ENCODE measurements at regions not wholly inside any gene's neighbourhood (a gene's known extent, or its start where the extent isn't known, plus 50 kb on each side); places are given as distances from the start of the nearest gene placed in this dataset.

- Histone ChIP-seq H3K9ac (ENCODE audit: low read length) (no peak overlapping the region), H3K4me3 (ENCODE audit: low read length) (no peak overlapping the region), H3K36me3 (ENCODE audit: control insufficient read depth, insufficient read depth, low read length) (no peaks in the 10 kb centered on the region), H3K4me1 (ENCODE audit: control insufficient read depth, insufficient read depth, low read length) (no peaks in the 10 kb centered on the region), H3K27me3 (ENCODE audit: control insufficient read depth, insufficient read depth, low read length) (no peaks in the 10 kb centered on the region), H3K27ac (ENCODE audit: low read depth, low read length) (no peak overlapping the region)
These were observed 239.9 kb upstream of the ZNF32 start for GRCh38 chr10:43888586-43888985.

GRCh38 chr10:43885842-43886241, 237.2 kb upstream of the ZNF32 start:
- Histone ChIP-seq H3K9ac (ENCODE audit: low read length) (no peak overlapping the region), H3K27ac (ENCODE audit: low read depth, low read length) (no peak overlapping the region), H3K36me3 (ENCODE audit: control insufficient read depth, insufficient read depth, low read length) (no peaks in the 10 kb centered on the region), H3K27me3 (ENCODE audit: control insufficient read depth, insufficient read depth, low read length) (no peaks in the 10 kb centered on the region), H3K4me1 (ENCODE audit: control insufficient read depth, insufficient read depth, low read length) (no peaks in the 10 kb centered on the region), H3K4me3 (ENCODE audit: low read length) (no peak overlapping the region)

GRCh38 chr10:43885252-43885651, 236.6 kb upstream of the ZNF32 start:
- H3K4me1 ChIP-seq (ENCODE audit: control insufficient read depth, insufficient read depth, low read length): no peaks in the 10 kb centered on the region
- no peaks in the 10 kb centered on the region for H3K27me3 ChIP-seq (ENCODE audit: control insufficient read depth, insufficient read depth, low read length)
- H3K9ac ChIP-seq (ENCODE audit: low read length): no peak overlapping the region
- no peaks in the 10 kb centered on the region for H3K36me3 ChIP-seq (ENCODE audit: control insufficient read depth, insufficient read depth, low read length)
- no peak overlapping the region for H3K27ac ChIP-seq (ENCODE audit: low read depth, low read length)
- no peak overlapping the region for H3K4me3 ChIP-seq (ENCODE audit: low read length)

- no peak overlapping the region for H3K4me3 ChIP-seq (ENCODE audit: low read length)
- H3K36me3 ChIP-seq (ENCODE audit: control insufficient read depth, insufficient read depth, low read length): no peaks in the 10 kb centered on the region
- H3K4me1 ChIP-seq (ENCODE audit: control insufficient read depth, insufficient read depth, low read length): no peaks in the 10 kb centered on the region
- H3K9ac ChIP-seq (ENCODE audit: low read length): no peak overlapping the region
- H3K27ac ChIP-seq (ENCODE audit: low read depth, low read length): no peak overlapping the region
- H3K27me3 ChIP-seq (ENCODE audit: control insufficient read depth, insufficient read depth, low read length): no peaks in the 10 kb centered on the region
These were observed 235.9 kb upstream of the ZNF32 start for GRCh38 chr10:43884501-43885105.

- Histone ChIP-seq H3K27me3 (ENCODE audit: control insufficient read depth, insufficient read depth, low read length) (no peaks in the 10 kb centered on the region), H3K9ac (ENCODE audit: low read length) (no peak overlapping the region), H3K4me3 (ENCODE audit: low read length) (no peak overlapping the region), H3K4me1 (ENCODE audit: control insufficient read depth, insufficient read depth, low read length) (no peaks in the 10 kb centered on the region), H3K36me3 (ENCODE audit: control insufficient read depth, insufficient read depth, low read length) (no peaks in the 10 kb centered on the region), H3K27ac (ENCODE audit: low read depth, low read length) (no peak overlapping the region)
These were observed 234.0 kb upstream of the ZNF32 start for GRCh38 chr10:43882711-43883110.

GRCh38 chr10:43881657-43882056, 233.0 kb upstream of the ZNF32 start:
- H3K9ac ChIP-seq (ENCODE audit: low read length): no peak overlapping the region
- no peaks in the 10 kb centered on the region for H3K4me1 ChIP-seq (ENCODE audit: control insufficient read depth, insufficient read depth, low read length)
- no peak overlapping the region for H3K27ac ChIP-seq (ENCODE audit: low read depth, low read length)
- no peaks in the 10 kb centered on the region for H3K36me3 ChIP-seq (ENCODE audit: control insufficient read depth, insufficient read depth, low read length)
- H3K4me3 ChIP-seq (ENCODE audit: low read length): no peak overlapping the region
- H3K27me3 ChIP-seq (ENCODE audit: control insufficient read depth, insufficient read depth, low read length): no peaks in the 10 kb centered on the region

GRCh38 chr10:43880160-43880559, 231.5 kb upstream of the ZNF32 start:
- H3K4me1 ChIP-seq (ENCODE audit: control insufficient read depth, insufficient read depth, low read length): no peaks in the 10 kb centered on the region
- H3K27ac ChIP-seq (ENCODE audit: low read depth, low read length): no peak overlapping the region

GRCh38 chr10:43879742-43880141, 231.1 kb upstream of the ZNF32 start:
- Histone ChIP-seq H3K4me3 (ENCODE audit: low read length) (no peak overlapping the region), H3K27me3 (ENCODE audit: control insufficient read depth, insufficient read depth, low read length) (no peaks in the 10 kb centered on the region), H3K27ac (ENCODE audit: low read depth, low read length) (no peak overlapping the region)

More at GRCh38 chr10:43880160-43880559, 231.5 kb upstream of the ZNF32 start:
- no peaks in the 10 kb centered on the region for H3K36me3 ChIP-seq (ENCODE audit: control insufficient read depth, insufficient read depth, low read length)
- H3K27me3 ChIP-seq (ENCODE audit: control insufficient read depth, insufficient read depth, low read length): no peaks in the 10 kb centered on the region
- no peak overlapping the region for H3K4me3 ChIP-seq (ENCODE audit: low read length)
- H3K9ac ChIP-seq (ENCODE audit: low read length): no peak overlapping the region

GRCh38 chr10:43879162-43879561, 230.5 kb upstream of the ZNF32 start:
- H3K27me3 ChIP-seq (ENCODE audit: control insufficient read depth, insufficient read depth, low read length): no peaks in the 10 kb centered on the region
- no peaks in the 10 kb centered on the region for H3K36me3 ChIP-seq (ENCODE audit: control insufficient read depth, insufficient read depth, low read length)
- H3K9ac ChIP-seq (ENCODE audit: low read length): no peak overlapping the region
- H3K4me1 ChIP-seq (ENCODE audit: control insufficient read depth, insufficient read depth, low read length): no peaks in the 10 kb centered on the region
- no peak overlapping the region for H3K4me3 ChIP-seq (ENCODE audit: low read length)
- H3K27ac ChIP-seq (ENCODE audit: low read depth, low read length): no peak overlapping the region

More at GRCh38 chr10:43879742-43880141, 231.1 kb upstream of the ZNF32 start:
- Histone ChIP-seq H3K36me3 (ENCODE audit: control insufficient read depth, insufficient read depth, low read length) (no peaks in the 10 kb centered on the region), H3K4me1 (ENCODE audit: control insufficient read depth, insufficient read depth, low read length) (no peaks in the 10 kb centered on the region), H3K9ac (ENCODE audit: low read length) (no peak overlapping the region)

- no peak overlapping the region for H3K27ac ChIP-seq (ENCODE audit: low read depth, low read length)
- no peaks in the 10 kb centered on the region for H3K4me1 ChIP-seq (ENCODE audit: control insufficient read depth, insufficient read depth, low read length)
- no peaks in the 10 kb centered on the region for H3K36me3 ChIP-seq (ENCODE audit: control insufficient read depth, insufficient read depth, low read length)
- no peaks in the 10 kb centered on the region for H3K27me3 ChIP-seq (ENCODE audit: control insufficient read depth, insufficient read depth, low read length)
- H3K9ac ChIP-seq (ENCODE audit: low read length): no peak overlapping the region
- H3K4me3 ChIP-seq (ENCODE audit: low read length): no peak overlapping the region
These were observed 229.7 kb upstream of the ZNF32 start for GRCh38 chr10:43878386-43878785.

- Histone ChIP-seq H3K27me3 (ENCODE audit: control insufficient read depth, insufficient read depth, low read length) (no peaks in the 10 kb centered on the region), H3K27ac (ENCODE audit: low read depth, low read length) (no peak overlapping the region), H3K36me3 (ENCODE audit: control insufficient read depth, insufficient read depth, low read length) (no peaks in the 10 kb centered on the region), H3K4me3 (ENCODE audit: low read length) (no peak overlapping the region), H3K4me1 (ENCODE audit: control insufficient read depth, insufficient read depth, low read length) (no peaks in the 10 kb centered on the region), H3K9ac (ENCODE audit: low read length) (no peak overlapping the region)
These were observed 228.3 kb upstream of the ZNF32 start for GRCh38 chr10:43876976-43877375.

- Histone ChIP-seq H3K27me3 (ENCODE audit: control insufficient read depth, insufficient read depth, low read length) (no peaks in the 10 kb centered on the region), H3K27ac (ENCODE audit: low read depth, low read length) (no peak overlapping the region), H3K36me3 (ENCODE audit: control insufficient read depth, insufficient read depth, low read length) (no peaks in the 10 kb centered on the region), H3K4me3 (ENCODE audit: low read length) (no peak overlapping the region), H3K4me1 (ENCODE audit: control insufficient read depth, insufficient read depth, low read length) (no peaks in the 10 kb centered on the region), H3K9ac (ENCODE audit: low read length) (no peak overlapping the region)
These were observed 226.3 kb upstream of the ZNF32 start for GRCh38 chr10:43874984-43875383.

- Histone ChIP-seq H3K4me3 (ENCODE audit: low read length) (no peak overlapping the region), H3K9ac (ENCODE audit: low read length) (no peak overlapping the region), H3K27ac (ENCODE audit: low read depth, low read length) (no peak overlapping the region), H3K27me3 (ENCODE audit: control insufficient read depth, insufficient read depth, low read length) (no peaks in the 10 kb centered on the region), H3K36me3 (ENCODE audit: control insufficient read depth, insufficient read depth, low read length) (no peaks in the 10 kb centered on the region), H3K4me1 (ENCODE audit: control insufficient read depth, insufficient read depth, low read length) (no peaks in the 10 kb centered on the region)
These were observed 225.0 kb upstream of the ZNF32 start for GRCh38 chr10:43873717-43874116.
